Hematopoietic multipotent progenitor cell treated with erythropoietin and hydrocortisone succinate and interleukin-3 and kit ligand, for 6 days (in vitro differentiated cells): ENCODE measurements at regions not wholly inside any gene's neighbourhood (a gene's known extent, or its start where the extent isn't known, plus 50 kb on each side); places are given as distances from the start of the nearest gene placed in this dataset.

Source experiments
- DNase-seq: peaks from one replicate; pipeline ENCODE4 v3.0.0-alpha.2; 2015

DNA sequence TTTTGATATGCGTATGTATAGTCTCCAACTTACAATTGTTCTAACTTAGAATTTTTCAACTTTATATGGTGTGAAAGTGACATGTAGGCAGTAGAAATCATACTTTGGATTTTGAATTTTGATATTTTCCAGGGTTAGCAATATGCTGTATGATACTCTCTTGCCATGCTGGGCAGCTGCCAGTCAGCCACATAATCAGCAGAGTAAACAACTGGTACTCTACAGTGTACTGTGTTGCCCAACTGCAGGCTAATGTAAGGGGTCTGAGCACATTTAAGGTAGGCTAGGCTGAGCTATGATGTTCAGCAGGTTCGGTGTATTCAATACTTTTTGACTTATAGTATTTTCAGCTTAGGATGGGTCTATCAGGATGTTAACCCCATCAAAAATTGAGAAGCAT lies 52.0 kb upstream of the RYK start:
- DNase-seq: no peak

DNA sequence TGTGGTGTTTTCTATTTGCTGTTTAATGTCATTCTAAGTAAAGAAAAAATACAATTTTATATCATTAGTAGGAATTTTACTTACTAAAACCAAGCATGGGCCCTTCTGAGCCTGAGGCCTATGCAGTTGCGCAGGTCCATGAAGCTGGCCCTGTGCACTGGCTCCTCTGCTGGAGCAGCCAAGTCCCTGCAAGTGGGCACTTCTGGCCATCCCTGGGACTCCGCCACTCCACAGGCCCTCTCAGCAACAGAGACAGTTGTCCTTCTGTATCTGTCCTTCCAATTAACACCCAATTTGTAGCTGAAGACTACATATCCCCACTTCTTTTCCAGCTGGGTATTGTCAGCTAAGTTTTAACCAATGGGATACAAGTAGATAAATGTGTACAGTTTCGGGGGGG lies 49.9 kb upstream of the RYK start:
- DNase-seq: peak; percentile 48
